ENCODE measurements at regions not wholly inside any gene's neighbourhood (a gene's known extent, or its start where the extent isn't known, plus 50 kb on each side); places are given as distances from the start of the nearest gene placed in this dataset.

- Histone ChIP-seq H3K27me3 (ENCODE audit: control insufficient read depth, insufficient read depth, low read length) (no peaks in the 10 kb centered on the region), H3K4me3 (ENCODE audit: low read depth, low read length) (no peak overlapping the region), H3K9me3 (ENCODE audit: control insufficient read depth, insufficient read depth, low read length) (no peaks in the 10 kb centered on the region), H3K27ac (ENCODE audit: low read depth, low read length) (no peak overlapping the region)
- ChIA-PET POLR2A (no interaction called here), CTCF (no interaction called here)
- DNase-seq (ENCODE audit: low read depth, low spot score): no peak
- TF ChIP-seq, protein P1, sequence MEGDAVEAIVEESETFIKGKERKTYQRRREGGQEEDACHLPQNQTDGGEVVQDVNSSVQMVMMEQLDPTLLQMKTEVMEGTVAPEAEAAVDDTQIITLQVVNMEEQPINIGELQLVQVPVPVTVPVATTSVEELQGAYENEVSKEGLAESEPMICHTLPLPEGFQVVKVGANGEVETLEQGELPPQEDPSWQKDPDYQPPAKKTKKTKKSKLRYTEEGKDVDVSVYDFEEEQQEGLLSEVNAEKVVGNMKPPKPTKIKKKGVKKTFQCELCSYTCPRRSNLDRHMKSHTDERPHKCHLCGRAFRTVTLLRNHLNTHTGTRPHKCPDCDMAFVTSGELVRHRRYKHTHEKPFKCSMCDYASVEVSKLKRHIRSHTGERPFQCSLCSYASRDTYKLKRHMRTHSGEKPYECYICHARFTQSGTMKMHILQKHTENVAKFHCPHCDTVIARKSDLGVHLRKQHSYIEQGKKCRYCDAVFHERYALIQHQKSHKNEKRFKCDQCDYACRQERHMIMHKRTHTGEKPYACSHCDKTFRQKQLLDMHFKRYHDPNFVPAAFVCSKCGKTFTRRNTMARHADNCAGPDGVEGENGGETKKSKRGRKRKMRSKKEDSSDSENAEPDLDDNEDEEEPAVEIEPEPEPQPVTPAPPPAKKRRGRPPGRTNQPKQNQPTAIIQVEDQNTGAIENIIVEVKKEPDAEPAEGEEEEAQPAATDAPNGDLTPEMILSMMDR (IDR thresholded peaks at IDR 0.05; ENCODE audit: low read depth, low read length): no peak
These were observed 55.8 kb upstream of the CDH6 start for GRCh38 chr5:31137676-31138075.

DNA sequence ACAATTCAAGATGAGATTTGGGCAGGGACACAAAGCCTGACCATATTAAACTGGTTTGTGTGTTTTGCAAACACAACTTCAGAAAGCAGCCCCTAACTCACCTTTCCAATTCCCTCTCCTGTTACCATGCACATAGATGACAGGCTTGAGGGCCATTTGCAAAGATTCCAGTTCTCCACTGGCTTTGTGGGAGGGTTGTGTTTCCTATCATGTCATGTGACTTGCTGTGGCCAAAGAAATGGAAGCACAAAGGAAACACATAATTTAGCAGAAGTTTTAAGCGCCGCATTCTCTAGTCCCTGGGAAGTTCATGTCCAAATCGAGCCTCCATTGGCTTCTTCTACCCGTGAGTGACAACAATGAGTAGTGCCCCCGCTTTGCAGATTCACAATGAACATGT lies 57.9 kb upstream of the CDH6 start:
- H3K4me3 ChIP-seq (ENCODE audit: low read depth, low read length): no peak overlapping the region
- TF ChIP-seq, protein P1 (IDR thresholded peaks at IDR 0.05; ENCODE audit: low read depth, low read length): no peak
- H3K9me3 ChIP-seq (ENCODE audit: control insufficient read depth, insufficient read depth, low read length): no peaks in the 10 kb centered on the region
- CTCF ChIA-PET: interaction anchor here (1.0 kb wide), 1 partner anchor 51 kb away, joined by 3 read pairs; no protein-coding TSS in a partner anchor
- POLR2A ChIA-PET: no interaction called here
- no peak overlapping the region for H3K27ac ChIP-seq (ENCODE audit: low read depth, low read length)
- H3K27me3 ChIP-seq (ENCODE audit: control insufficient read depth, insufficient read depth, low read length): no peaks in the 10 kb centered on the region
- no peak for DNase-seq (ENCODE audit: low read depth, low spot score)

DNA sequence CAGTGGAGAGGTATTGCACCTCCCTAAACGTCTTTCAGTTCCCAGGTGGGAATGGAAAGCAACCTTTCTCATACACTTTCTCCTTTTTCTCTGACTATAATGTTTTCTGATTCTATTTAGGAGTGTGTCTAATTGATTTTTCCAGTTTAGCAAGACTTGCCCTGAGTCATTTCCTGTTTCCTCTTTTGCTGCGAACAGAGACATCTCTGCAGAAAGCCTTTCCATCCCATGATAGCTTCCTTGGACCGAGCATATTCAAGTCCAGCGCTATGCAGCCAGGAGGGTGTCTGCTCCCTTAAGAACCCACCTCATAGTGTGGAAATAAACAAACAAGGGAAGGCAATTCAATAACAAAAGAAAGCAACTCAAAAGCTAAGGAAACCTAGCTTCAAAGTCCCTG lies 60.0 kb upstream of the CDH6 start:
- H3K9me3 ChIP-seq (ENCODE audit: control insufficient read depth, insufficient read depth, low read length): no peaks in the 10 kb centered on the region
- ChIA-PET CTCF (no interaction called here), POLR2A (no interaction called here)
- no peak overlapping the region for H3K4me3 ChIP-seq (ENCODE audit: low read depth, low read length)
- no peak for DNase-seq (ENCODE audit: low read depth, low spot score)
- no peak overlapping the region for H3K27ac ChIP-seq (ENCODE audit: low read depth, low read length)
- H3K27me3 ChIP-seq (ENCODE audit: control insufficient read depth, insufficient read depth, low read length): no peaks in the 10 kb centered on the region
- TF ChIP-seq, protein P1 (IDR thresholded peaks at IDR 0.05; ENCODE audit: low read depth, low read length): no peak

- POLR2A ChIA-PET: no interaction called here
- Histone ChIP-seq H3K9me3 (ENCODE audit: control insufficient read depth, insufficient read depth, low read length) (no peaks in the 10 kb centered on the region), H3K4me3 (ENCODE audit: low read depth, low read length) (no peak overlapping the region), H3K27me3 (ENCODE audit: control insufficient read depth, insufficient read depth, low read length) (no peaks in the 10 kb centered on the region), H3K27ac (ENCODE audit: low read depth, low read length) (no peak overlapping the region)
- no peak for DNase-seq (ENCODE audit: low read depth, low spot score)
- TF ChIP-seq, protein P1 (IDR thresholded peaks at IDR 0.05; ENCODE audit: low read depth, low read length): no peak
- CTCF ChIA-PET: interaction anchor here (1.5 kb wide), 1 partner anchor 55 kb away, joined by 4 read pairs; no protein-coding TSS in a partner anchor
These were observed 62.0 kb upstream of the CDH6 start for GRCh38 chr5:31131381-31131891.

DNA sequence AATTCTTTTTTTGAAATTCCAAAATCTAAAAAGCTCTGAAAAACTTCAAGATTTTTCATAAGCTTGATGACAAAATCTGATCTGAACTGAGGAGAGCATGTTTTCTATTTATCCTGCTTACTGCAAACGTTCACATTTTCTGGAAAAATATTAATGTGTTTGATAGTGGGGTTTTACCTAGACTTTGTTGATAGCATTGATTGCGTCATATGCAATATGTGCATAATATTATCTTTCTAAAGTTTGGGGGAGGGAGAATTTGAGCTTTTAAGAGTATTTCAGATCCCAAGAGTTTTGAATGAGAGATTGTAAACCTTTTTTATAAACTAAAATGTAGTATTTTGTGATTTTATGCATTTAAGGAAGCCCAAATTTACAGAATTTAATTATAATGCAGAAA lies 62.8 kb upstream of the CDH6 start:
- ChIA-PET CTCF (interaction anchor here (1.5 kb wide), 1 partner anchor 56 kb away, joined by 4 read pairs; no protein-coding TSS in a partner anchor), POLR2A (no interaction called here)
- TF ChIP-seq, protein P1 (IDR thresholded peaks at IDR 0.05; ENCODE audit: low read depth, low read length): no peak
- no peak for DNase-seq (ENCODE audit: low read depth, low spot score)
- no peak overlapping the region for H3K27ac ChIP-seq (ENCODE audit: low read depth, low read length)
- no peaks in the 10 kb centered on the region for H3K27me3 ChIP-seq (ENCODE audit: control insufficient read depth, insufficient read depth, low read length)
- no peak overlapping the region for H3K4me3 ChIP-seq (ENCODE audit: low read depth, low read length)
- no peaks in the 10 kb centered on the region for H3K9me3 ChIP-seq (ENCODE audit: control insufficient read depth, insufficient read depth, low read length)
